ENCODE measurements at regions not wholly inside any gene's neighbourhood (a gene's known extent, or its start where the extent isn't known, plus 50 kb on each side); places are given as distances from the start of the nearest gene placed in this dataset.

GRCh38 chr1:98157524-98158313 lies 236.9 kb upstream of the DPYD start:
- DNase-seq (ENCODE audit: insufficient read length, low spot score) (no peak), FAIRE-seq (no peak)
- no peak for TF ChIP-seq CTCF (IDR thresholded peaks at IDR 0.05; ENCODE audit: insufficient read depth, missing control alignments)

GRCh38 chr1:98147280-98147679 lies 226.4 kb upstream of the DPYD start:
- no peak for TF ChIP-seq CTCF (IDR thresholded peaks at IDR 0.05; ENCODE audit: insufficient read depth, missing control alignments)
- FAIRE-seq: no peak
- DNase-seq (ENCODE audit: insufficient read length, low spot score): no peak

GRCh38 chr1:98145655-98146054 lies 224.8 kb upstream of the DPYD start:
- no peak for DNase-seq (ENCODE audit: insufficient read length, low spot score)
- no peak for FAIRE-seq
- TF ChIP-seq CTCF (IDR thresholded peaks at IDR 0.05; ENCODE audit: insufficient read depth, missing control alignments): no peak

- FAIRE-seq (no peak), DNase-seq (ENCODE audit: insufficient read length, low spot score) (no peak)
- no peak for TF ChIP-seq CTCF (IDR thresholded peaks at IDR 0.05; ENCODE audit: insufficient read depth, missing control alignments)
Measured at GRCh38 chr1:98143403-98143802, 222.6 kb upstream of the DPYD start.

- FAIRE-seq (no peak), DNase-seq (ENCODE audit: insufficient read length, low spot score) (no peak)
- TF ChIP-seq CTCF (IDR thresholded peaks at IDR 0.05; ENCODE audit: insufficient read depth, missing control alignments): no peak
Measured at GRCh38 chr1:98133131-98133530, 212.3 kb upstream of the DPYD start.

- FAIRE-seq (no peak), DNase-seq (ENCODE audit: insufficient read length, low spot score) (no peak)
- no peak for TF ChIP-seq CTCF (IDR thresholded peaks at IDR 0.05; ENCODE audit: insufficient read depth, missing control alignments)
Measured at GRCh38 chr1:98130408-98130807, 209.6 kb upstream of the DPYD start.

- no peak for FAIRE-seq
- no peak for DNase-seq (ENCODE audit: insufficient read length, low spot score)
- TF ChIP-seq CTCF (IDR thresholded peaks at IDR 0.05; ENCODE audit: insufficient read depth, missing control alignments): no peak
Measured at GRCh38 chr1:98129491-98129890, 208.7 kb upstream of the DPYD start.
